ENCODE measurements at regions not wholly inside any gene's neighbourhood (a gene's known extent, or its start where the extent isn't known, plus 50 kb on each side); places are given as distances from the start of the nearest gene placed in this dataset.
"Not testable (repeated sequence)": the region's sequence is repeated elsewhere in the genome, so short reads cannot be mapped to it uniquely, and the experiment has no call there.

DNA sequence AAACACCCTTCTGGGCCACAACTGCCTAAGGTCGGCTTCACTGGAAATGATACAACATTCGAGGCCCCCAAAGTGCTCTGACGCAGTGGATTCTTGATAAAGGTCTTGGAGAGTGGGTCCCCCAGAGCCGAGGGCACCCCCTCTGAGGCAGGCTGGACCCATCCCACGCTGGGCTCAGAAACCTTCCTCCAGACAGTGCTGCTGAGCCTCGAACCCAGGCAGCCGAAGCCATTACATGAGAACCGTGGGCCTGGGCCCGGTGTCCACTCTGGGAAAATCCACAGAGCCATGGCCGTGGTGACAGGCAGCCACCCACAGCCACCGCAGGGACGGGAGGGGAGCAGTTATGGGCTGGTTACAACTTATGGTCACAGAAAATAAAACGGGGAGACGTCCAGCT is 81.4 kb upstream of the ID2 start:
- no peak for FAIRE-seq
- no peaks in the 10 kb centered on the region for H3K4me1 ChIP-seq
- TF ChIP-seq, protein P1, sequence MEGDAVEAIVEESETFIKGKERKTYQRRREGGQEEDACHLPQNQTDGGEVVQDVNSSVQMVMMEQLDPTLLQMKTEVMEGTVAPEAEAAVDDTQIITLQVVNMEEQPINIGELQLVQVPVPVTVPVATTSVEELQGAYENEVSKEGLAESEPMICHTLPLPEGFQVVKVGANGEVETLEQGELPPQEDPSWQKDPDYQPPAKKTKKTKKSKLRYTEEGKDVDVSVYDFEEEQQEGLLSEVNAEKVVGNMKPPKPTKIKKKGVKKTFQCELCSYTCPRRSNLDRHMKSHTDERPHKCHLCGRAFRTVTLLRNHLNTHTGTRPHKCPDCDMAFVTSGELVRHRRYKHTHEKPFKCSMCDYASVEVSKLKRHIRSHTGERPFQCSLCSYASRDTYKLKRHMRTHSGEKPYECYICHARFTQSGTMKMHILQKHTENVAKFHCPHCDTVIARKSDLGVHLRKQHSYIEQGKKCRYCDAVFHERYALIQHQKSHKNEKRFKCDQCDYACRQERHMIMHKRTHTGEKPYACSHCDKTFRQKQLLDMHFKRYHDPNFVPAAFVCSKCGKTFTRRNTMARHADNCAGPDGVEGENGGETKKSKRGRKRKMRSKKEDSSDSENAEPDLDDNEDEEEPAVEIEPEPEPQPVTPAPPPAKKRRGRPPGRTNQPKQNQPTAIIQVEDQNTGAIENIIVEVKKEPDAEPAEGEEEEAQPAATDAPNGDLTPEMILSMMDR (IDR thresholded peaks at IDR 0.05): no peak

DNA sequence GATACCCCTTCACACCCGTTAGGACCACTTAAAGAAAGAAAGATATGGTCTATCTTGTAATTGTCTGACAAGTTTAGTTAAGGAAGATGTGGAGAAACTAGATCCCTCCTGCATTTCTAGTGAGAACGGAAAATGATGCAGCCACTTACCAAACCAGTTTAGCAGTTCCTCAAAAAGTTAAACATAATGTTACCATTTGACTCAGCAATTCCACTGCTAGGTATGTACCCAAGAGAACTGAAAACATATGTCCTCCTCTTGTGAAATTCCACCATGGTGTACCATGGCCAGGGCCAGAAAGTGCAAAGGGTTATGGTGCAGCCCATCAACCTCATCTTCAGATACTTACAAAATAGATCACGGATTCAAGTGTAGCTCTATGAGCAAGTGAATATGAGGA is 79.0 kb upstream of the ID2 start:
- FAIRE-seq (no peak), ATAC-seq (peak in 1 of 4 donors; percentile 71), DNase-seq (no peak)
- Histone ChIP-seq H3K27me3 (no peaks in the 10 kb centered on the region), H3K4me1 (no peaks in the 10 kb centered on the region), H3K4me3 (no peak overlapping the region), H3K27ac (no peak overlapping the region), H3K36me3 (no peaks in the 10 kb centered on the region), H3K9me3 (no peaks in the 10 kb centered on the region)
- WGBS, 2 donors: 53 to 62% methylated on average over 3 of the region's 3 CpGs
- TF ChIP-seq, protein P1 (IDR thresholded peaks at IDR 0.05): no peak
- intact Hi-C loops (cut with DNase I): no loop called here

More for the DNA sequence above, 81.4 kb upstream of the ID2 start:
- Histone ChIP-seq H3K4me3 (no peak overlapping the region), H3K9me3 (no peaks in the 10 kb centered on the region), H3K27me3 (no peaks in the 10 kb centered on the region), H3K36me3 (no peaks in the 10 kb centered on the region), H3K27ac (no peak overlapping the region)
- intact Hi-C loops (cut with DNase I): no loop called here
- WGBS, 2 donors: 90 to 98% methylated on average over 14 of the region's 14 CpGs
- ATAC-seq: no peak
- peak in 1 of 6 donors; percentile 32 for DNase-seq

DNA sequence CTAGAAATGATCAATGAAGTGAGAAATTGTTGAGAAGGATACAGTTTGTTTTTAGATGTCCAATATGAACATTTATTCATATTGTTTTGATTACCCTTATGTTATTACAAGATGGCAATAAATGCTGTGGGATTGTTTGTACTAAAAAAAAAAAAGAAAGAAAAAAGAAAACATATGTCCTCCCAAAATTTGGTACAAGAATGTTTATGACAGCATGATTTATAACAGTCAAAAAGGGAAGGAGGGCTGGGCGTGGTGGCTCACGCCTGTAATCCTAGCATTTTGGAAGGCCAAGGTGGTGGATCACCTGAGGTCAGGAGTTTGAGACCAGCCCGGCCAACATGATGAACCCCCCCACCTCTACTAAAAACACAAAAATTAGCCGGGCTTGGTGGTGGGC is 78.5 kb upstream of the ID2 start:
- ATAC-seq; DNase-seq; intact Hi-C loops (cut with DNase I); H3K4me1 ChIP-seq; H3K4me3 ChIP-seq; FAIRE-seq; H3K27me3 ChIP-seq; H3K36me3 ChIP-seq; H3K27ac ChIP-seq; H3K9me3 ChIP-seq: not testable (repeated sequence)
- 92 to 94% methylated on average over 4 of the region's 4 CpGs for WGBS, 2 donors

DNA sequence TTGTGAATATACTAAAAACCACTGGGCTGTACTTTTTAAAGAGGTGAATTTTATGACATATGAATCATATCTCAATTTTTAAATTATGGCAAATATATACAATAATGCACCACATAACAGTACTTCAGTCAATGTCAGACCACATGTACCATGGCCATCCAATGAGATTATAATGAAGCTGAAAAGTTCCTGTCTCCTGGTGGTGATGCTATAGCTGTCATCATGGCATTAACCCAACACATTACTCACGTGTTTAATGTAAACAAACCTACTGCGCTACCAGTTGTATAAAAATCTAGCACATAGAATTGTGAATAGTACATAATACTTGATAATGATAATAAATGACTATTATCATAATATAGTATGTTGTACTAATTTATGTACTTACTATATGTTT is 77.6 kb upstream of the ID2 start:
- 75 to 88% methylated on average over 2 of the region's 2 CpGs for WGBS, 2 donors
- no peak for DNase-seq
- intact Hi-C loops (cut with DNase I): no loop called here
- H3K36me3 ChIP-seq: no peaks in the 10 kb centered on the region
- no peak overlapping the region for H3K4me3 ChIP-seq
- H3K27me3 ChIP-seq: no peaks in the 10 kb centered on the region
- FAIRE-seq: no peak
- no peaks in the 10 kb centered on the region for H3K9me3 ChIP-seq
- H3K27ac ChIP-seq: no peak overlapping the region
- no peak for ATAC-seq
- no peaks in the 10 kb centered on the region for H3K4me1 ChIP-seq
- TF ChIP-seq, protein P1 (IDR thresholded peaks at IDR 0.05): no peak

DNA sequence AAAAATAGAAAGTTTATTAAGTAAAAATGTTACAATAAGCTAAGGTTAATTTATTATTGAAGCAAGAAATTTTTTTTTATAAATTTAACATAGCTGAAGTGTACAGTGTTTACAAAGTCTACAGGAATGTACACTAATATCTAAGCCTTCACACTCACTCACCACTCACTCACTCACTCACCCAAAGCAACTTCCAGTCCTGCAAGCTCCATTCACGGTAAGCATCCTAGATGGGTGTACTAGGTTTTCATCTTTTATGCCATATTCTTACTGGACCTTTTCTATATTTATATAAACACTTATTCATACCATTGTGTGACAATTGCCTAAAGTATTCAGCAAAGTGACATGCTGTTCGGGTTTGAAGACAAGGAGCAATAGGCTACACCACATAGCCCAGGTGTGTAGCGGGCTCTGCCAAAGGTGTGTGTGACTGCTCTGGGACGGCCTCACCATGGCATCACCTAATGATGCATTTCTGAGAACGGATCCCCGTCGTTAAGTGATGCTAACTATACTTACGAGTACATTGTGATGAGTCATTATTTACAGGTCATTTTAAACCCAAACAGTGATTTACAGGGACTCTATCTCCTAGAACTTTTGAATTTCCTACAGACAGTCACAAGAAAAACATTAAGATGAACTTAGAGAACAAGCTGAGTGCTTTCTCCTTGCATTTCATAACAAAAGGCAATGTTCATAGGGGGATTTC is 76.3 kb upstream of the ID2 start:
- no peaks in the 10 kb centered on the region for H3K9me3 ChIP-seq
- H3K27me3 ChIP-seq: no peaks in the 10 kb centered on the region
- FAIRE-seq (no peak), DNase-seq (no peak), ATAC-seq (no peak)
- intact Hi-C loops (cut with DNase I): no loop called here
- TF ChIP-seq, protein P1 (IDR thresholded peaks at IDR 0.05): no peak
- H3K4me3 ChIP-seq: no peak overlapping the region
- H3K4me1 ChIP-seq: no peaks in the 10 kb centered on the region
- H3K27ac ChIP-seq: no peak overlapping the region
- H3K36me3 ChIP-seq: no peaks in the 10 kb centered on the region
- 80 to 89% methylated on average over 8 of the region's 8 CpGs for WGBS, 2 donors
